Adrenal gland (tissue), 9 donors: ENCODE measurements at regions not wholly inside any gene's neighbourhood (a gene's known extent, or its start where the extent isn't known, plus 50 kb on each side); places are given as distances from the start of the nearest gene placed in this dataset.
A peak's percentile ranks its signal among the peaks of the same experiment; 100 is the strongest.

Source experiments
- DNase-seq, 7 donors: peaks; one replicate each; pipeline ENCODE4 v3.0.0-alpha.2; 2019 to 2020
- H3K27ac ChIP-seq, 5 donors: fragments of 200-600 bp; sonication (generic) in 4 of 5; 1 replicate in 3 of 5; 2 replicates in 2 of 5; pipeline versions ENCODE4 v1.5.1 to v1.8.0; 2016 to 2020; ENCODE audit warnings: mild to moderate bottlenecking in 1 of 5
- H3K27me3 ChIP-seq: fragments of 200-600 bp; 2 replicates; pipeline ENCODE4 v1.8.0; 2021
- H3K36me3 ChIP-seq, 2 donors: fragments of 200-600 bp; replicated peaks in 1 of 2; 1 replicate in 1 of 2; 2 replicates in 1 of 2; pipeline versions ENCODE4 v1.5.1 to v1.8.0; 2018 to 2022
- H3K4me1 ChIP-seq, 2 donors: fragments of 200-600 bp; replicated peaks in 1 of 2; 1 replicate in 1 of 2; 2 replicates in 1 of 2; pipeline versions ENCODE4 v1.5.1 to v1.8.0; 2018 to 2021
- H3K4me3 ChIP-seq, 4 donors: fragments of 200-600 bp; sonication (generic) in 3 of 4; one replicate each; pipeline ENCODE4 v1.5.1; 2016 to 2018
- H3K9me3 ChIP-seq, 3 donors: fragments of 200-600 bp; sonication (generic) in 1 of 3; replicated peaks in 1 of 3; 1 replicate in 2 of 3; 2 replicates in 1 of 3; pipeline versions ENCODE4 v1.5.1 to v1.8.0; 2016 to 2021
- CTCF ChIP-seq, 6 experiments: fragments of 450-650 bp in 4 of 6; fragments of 200-600 bp in 2 of 6; sonication (generic) in 1 of 6; IDR thresholded peaks; 1 replicate in 5 of 6; 2 replicates in 1 of 6; pipeline versions ENCODE4 v1.5.1 to v1.8.0; 2016 to 2021; ENCODE audit warnings: antibody characterized with exemption in 6 of 6, mild to moderate bottlenecking in 2 of 6, moderate library complexity in 1 of 6
- POLR2A ChIP-seq, 2 donors: fragments of 450-650 bp; IDR thresholded peaks; one replicate each; pipeline ENCODE4 v1.6.1; 2017; ENCODE audit warnings: antibody characterized with exemption in 2 of 2, mild to moderate bottlenecking in 2 of 2, moderate library complexity in 1 of 2
- WGBS, 4 donors: extraction: QIAGEN DNeasy Blood & Tissue Kit in 2 of 4; methylation state at CpG; one replicate each; pipeline versions ENCODE4 v1.1.5 to v1.1.7; 2013 to 2017; 5-methylcytosine and 5-hydroxymethylcytosine counted together
- intact Hi-C, 2 donors: fragments of 100-400 bp; cut with DNase I; formaldehyde crosslinking; loops; one replicate each; pipeline versions ENCODE4 v1.14.1 to v1.15.0; 2022 to 2023
- donor health status: healthy with polysubstance abuse.
- donor health status: Bipolar disorder and iron deficiency.
- donor health status: DM: yes; HTN: yes; CAD: no.
- donor health status: DM: no; HTN: no; CAD: no.
- donor health status: DM: no; HTN: no; CAD: no.

DNA sequence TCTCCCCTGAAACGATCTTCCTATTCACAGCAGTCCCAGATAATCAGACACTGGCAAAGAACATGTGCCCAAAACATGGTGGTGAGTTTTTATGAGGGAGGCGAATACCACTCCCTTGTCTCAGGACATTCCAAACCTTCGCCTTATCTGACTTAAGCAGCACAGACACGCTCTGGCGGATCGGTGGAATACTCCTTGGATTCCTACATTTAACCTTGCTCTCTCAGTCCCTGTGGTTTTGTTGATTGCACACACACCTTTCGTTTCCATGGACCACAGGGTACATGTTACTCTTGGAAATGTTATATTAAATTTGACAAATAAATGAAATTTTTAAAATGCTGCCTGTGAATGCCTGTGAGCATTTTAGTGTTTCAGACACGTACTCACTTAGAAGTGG lies 87.8 kb upstream of the CPEB4 start:
- 89 to 91% (median 91%) methylated on average over 8 of the region's 8 CpGs for WGBS, 4 donors
- H3K4me1 ChIP-seq: no peaks in the 10 kb centered on the region
- no peaks in the 10 kb centered on the region for H3K9me3 ChIP-seq
- DNase-seq: no peak
- H3K27ac ChIP-seq: no peak overlapping the region
- TF ChIP-seq CTCF (IDR thresholded peaks at IDR 0.05) (no peak), POLR2A (IDR thresholded peaks at IDR 0.05) (no peak)
- no peaks in the 10 kb centered on the region for H3K27me3 ChIP-seq
- H3K4me3 ChIP-seq: no peak overlapping the region
- intact Hi-C loops: no loop called here
- H3K36me3 ChIP-seq: no peaks in the 10 kb centered on the region

- H3K9me3 ChIP-seq: no peaks in the 10 kb centered on the region
- no peak overlapping the region for H3K27ac ChIP-seq
- no peaks in the 10 kb centered on the region for H3K36me3 ChIP-seq
- no peaks in the 10 kb centered on the region for H3K27me3 ChIP-seq
- TF ChIP-seq POLR2A (IDR thresholded peaks at IDR 0.05) (no peak), CTCF (IDR thresholded peaks at IDR 0.05) (no peak)
- intact Hi-C loops: no loop called here
- DNase-seq: no peak
- no peaks in the 10 kb centered on the region for H3K4me1 ChIP-seq
- 93 to 97% (median 96%) methylated on average over 8 of the region's 8 CpGs for WGBS, 4 donors
- H3K4me3 ChIP-seq: no peak overlapping the region
These were observed 87.1 kb upstream of the CPEB4 start for GRCh38 chr5:173801006-173801405.

DNA sequence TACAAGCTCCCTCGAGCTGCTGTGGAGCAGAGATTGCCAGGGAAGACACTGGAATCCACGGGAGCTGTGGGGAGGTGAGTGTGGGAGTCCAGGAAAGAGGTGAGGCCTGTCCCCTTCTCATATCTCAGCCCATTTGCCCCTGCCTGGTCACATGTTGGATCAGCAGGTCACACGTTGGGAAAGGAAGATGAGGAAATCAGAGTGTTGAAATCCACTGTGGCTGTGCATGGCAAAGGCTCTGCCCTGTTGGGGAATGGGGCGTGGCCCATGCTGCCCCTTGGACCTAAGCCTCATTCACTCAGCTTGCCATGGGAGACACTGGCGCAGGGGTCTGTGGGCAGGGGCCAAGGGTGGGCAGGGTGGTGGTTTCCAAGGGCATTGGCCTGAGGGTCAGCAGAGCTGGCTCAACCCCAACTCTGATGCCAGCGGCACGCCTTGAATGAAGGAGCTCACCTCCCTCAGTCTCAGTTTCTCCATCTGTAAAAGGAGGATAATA lies 85.4 kb upstream of the CPEB4 start:
- Histone ChIP-seq H3K4me1 (peaks cover 0 to 9% of the 10 kb centered on the region in 2 donors), H3K36me3 (no peaks in the 10 kb centered on the region), H3K9me3 (no peaks in the 10 kb centered on the region), H3K27ac (peak overlapping the region in 1 of 5 donors; percentile 10), H3K27me3 (no peaks in the 10 kb centered on the region), H3K4me3 (no peak overlapping the region)
- 64 to 73% (median 66%) methylated on average over 7 of the region's 7 CpGs for WGBS, 4 donors
- intact Hi-C loops: no loop called here
- DNase-seq: peak in 6 of 7 donors; percentile 51 to 81 (median 78)
- no peak for TF ChIP-seq CTCF (IDR thresholded peaks at IDR 0.05)
- no peak for TF ChIP-seq POLR2A (IDR thresholded peaks at IDR 0.05)

DNA sequence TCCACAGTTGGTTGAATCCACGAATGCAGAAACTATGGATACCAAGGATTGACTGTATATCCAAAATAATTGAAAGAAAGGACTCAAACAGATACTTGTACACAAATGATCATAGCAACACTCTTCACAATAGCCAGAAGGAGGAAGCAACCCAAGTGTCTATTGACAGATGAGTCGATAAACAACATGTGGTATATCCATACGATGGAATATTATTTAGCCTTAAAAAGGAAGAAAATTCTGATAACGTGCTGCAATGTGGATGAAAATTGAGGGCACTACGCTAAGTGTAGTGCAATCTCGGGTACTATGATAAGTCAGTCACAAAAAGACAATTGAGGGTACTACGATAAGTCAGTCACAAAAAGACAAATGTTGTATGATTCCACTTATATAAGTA lies 83.6 kb upstream of the CPEB4 start:
- intact Hi-C loops: no loop called here
- WGBS, 4 donors: 80 to 97% (median 89%) methylated on average over 7 of the region's 7 CpGs
- no peaks in the 10 kb centered on the region for H3K36me3 ChIP-seq
- no peak overlapping the region for H3K4me3 ChIP-seq
- no peak for DNase-seq
- TF ChIP-seq POLR2A (IDR thresholded peaks at IDR 0.05): no peak
- TF ChIP-seq CTCF (IDR thresholded peaks at IDR 0.05): no peak
- H3K9me3 ChIP-seq: no peaks in the 10 kb centered on the region
- H3K4me1 ChIP-seq: peaks cover 10 to 22% of the 10 kb centered on the region in 2 donors
- H3K27ac ChIP-seq: no peak overlapping the region
- no peaks in the 10 kb centered on the region for H3K27me3 ChIP-seq
